ENCODE measurements at regions not wholly inside any gene's neighbourhood (a gene's known extent, or its start where the extent isn't known, plus 50 kb on each side); places are given as distances from the start of the nearest gene placed in this dataset.

- no peak for DNase-seq (ENCODE audit: low spot score)
- Histone ChIP-seq H3K27me3 (replicated peaks; ENCODE audit: insufficient read depth) (no peaks in the 10 kb centered on the region), H3K27ac (peak overlapping the region; percentile 55 to 60)
These were observed 1249.3 kb downstream of the BRD1 start for GRCh38 chr22:48578138-48579042.

DNA sequence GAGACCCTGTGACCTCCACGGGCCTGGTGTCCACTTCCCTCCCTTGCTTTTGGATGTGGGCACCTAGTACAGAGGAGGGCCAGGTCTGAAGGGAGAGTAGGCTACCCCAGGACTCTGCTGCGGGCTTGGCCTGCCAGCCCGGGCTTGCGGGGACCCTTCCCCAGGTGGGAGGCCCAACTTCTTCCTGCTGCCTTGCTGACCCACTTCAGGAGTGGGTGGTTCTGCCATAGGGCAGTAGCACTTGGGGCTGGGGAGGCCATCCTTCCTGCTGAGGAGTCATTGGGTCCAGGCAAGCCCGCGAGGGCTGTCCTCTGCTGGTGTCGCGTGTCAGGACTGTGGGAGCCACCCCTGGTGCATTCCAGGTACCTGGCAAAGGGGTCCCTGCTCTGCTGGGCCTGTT is 1250.0 kb downstream of the BRD1 start:
- Histone ChIP-seq H3K4me1 (ENCODE audit: control insufficient read depth in 1 of 2, low read depth in 2 of 2) (peaks cover 3 to 42% of the 10 kb centered on the region in 2 donors), H3K4me3 (no peak overlapping the region), H3K36me3 (no peaks in the 10 kb centered on the region), H3K27ac (no peak overlapping the region), H3K27me3 (replicated peaks; ENCODE audit: insufficient read depth) (no peaks in the 10 kb centered on the region), H3K9me3 (no peaks in the 10 kb centered on the region)
- DNase-seq (ENCODE audit: low spot score) (no peak), ATAC-seq (ENCODE audit: insufficient number of reproducible peaks, low FRiP score, low read depth) (no peak)
- TF ChIP-seq, protein P1, sequence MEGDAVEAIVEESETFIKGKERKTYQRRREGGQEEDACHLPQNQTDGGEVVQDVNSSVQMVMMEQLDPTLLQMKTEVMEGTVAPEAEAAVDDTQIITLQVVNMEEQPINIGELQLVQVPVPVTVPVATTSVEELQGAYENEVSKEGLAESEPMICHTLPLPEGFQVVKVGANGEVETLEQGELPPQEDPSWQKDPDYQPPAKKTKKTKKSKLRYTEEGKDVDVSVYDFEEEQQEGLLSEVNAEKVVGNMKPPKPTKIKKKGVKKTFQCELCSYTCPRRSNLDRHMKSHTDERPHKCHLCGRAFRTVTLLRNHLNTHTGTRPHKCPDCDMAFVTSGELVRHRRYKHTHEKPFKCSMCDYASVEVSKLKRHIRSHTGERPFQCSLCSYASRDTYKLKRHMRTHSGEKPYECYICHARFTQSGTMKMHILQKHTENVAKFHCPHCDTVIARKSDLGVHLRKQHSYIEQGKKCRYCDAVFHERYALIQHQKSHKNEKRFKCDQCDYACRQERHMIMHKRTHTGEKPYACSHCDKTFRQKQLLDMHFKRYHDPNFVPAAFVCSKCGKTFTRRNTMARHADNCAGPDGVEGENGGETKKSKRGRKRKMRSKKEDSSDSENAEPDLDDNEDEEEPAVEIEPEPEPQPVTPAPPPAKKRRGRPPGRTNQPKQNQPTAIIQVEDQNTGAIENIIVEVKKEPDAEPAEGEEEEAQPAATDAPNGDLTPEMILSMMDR (IDR thresholded peaks at IDR 0.05): no peak

More at GRCh38 chr22:48578138-48579042, 1249.3 kb downstream of the BRD1 start:
- Histone ChIP-seq H3K4me3 (no peak overlapping the region), H3K9me3 (no peaks in the 10 kb centered on the region), H3K36me3 (no peaks in the 10 kb centered on the region), H3K4me1 (ENCODE audit: control insufficient read depth in 1 of 2, low read depth in 2 of 2) (peaks cover 3 to 42% of the 10 kb centered on the region in 2 donors)
- TF ChIP-seq, protein P1 (IDR thresholded peaks at IDR 0.05): no peak
- ATAC-seq (ENCODE audit: insufficient number of reproducible peaks, low FRiP score, low read depth): no peak

- Histone ChIP-seq H3K4me3 (peak overlapping the region; percentile 72), H3K36me3 (no peaks in the 10 kb centered on the region), H3K4me1 (ENCODE audit: control insufficient read depth in 1 of 2, low read depth in 2 of 2) (peaks cover 3 to 42% of the 10 kb centered on the region in 2 donors), H3K27me3 (replicated peaks; ENCODE audit: insufficient read depth) (no peaks in the 10 kb centered on the region), H3K27ac (peak overlapping the region in 1 of 2 donors; percentile 21), H3K9me3 (no peaks in the 10 kb centered on the region)
- TF ChIP-seq, protein P1 (IDR thresholded peaks at IDR 0.05): no peak
- ATAC-seq (ENCODE audit: insufficient number of reproducible peaks, low FRiP score, low read depth): no peak
- DNase-seq (ENCODE audit: low spot score): no peak
These were observed 1250.5 kb downstream of the BRD1 start for GRCh38 chr22:48577014-48577690.

DNA sequence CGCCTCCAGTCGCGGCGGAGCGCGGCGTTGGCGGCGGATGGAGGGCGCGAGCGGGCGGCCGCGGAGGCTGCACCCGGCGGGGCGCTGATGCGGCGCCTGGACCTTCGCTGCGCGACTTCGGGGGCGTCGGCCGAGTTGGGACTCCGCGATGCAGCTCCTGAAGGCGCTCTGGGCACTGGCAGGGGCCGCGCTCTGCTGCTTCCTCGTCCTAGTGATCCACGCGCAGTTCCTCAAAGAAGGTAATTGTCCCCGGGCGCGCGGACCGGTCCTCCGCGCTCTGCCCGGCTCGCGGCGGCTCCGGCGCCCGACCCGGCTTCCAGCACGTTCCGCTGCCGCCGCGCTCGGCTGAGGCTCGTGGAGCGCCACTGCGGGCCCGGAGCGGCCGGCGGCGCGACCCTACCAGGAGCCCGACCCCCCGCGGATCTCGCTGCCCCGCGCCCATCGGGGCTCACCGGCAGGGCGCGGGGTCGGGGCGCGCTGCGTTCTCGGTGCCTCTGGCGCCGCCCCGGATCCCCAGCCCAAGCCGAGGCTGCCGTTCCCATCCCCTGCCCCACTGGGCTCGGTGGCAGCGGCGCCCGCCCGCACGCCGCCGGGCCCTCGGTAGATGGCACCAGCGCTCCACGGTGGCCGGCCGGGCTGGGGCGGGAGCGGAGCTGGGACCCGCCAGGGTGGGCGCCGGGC is 1251.2 kb downstream of the BRD1 start:
- H3K27ac ChIP-seq: peak overlapping the region in 1 of 2 donors; percentile 21
- H3K4me3 ChIP-seq: peak overlapping the region; percentile 72
- TF ChIP-seq, protein P1 (IDR thresholded peaks at IDR 0.05): peak; percentile 51
- H3K4me1 ChIP-seq (ENCODE audit: control insufficient read depth in 1 of 2, low read depth in 2 of 2): peaks cover 3 to 42% of the 10 kb centered on the region in 2 donors
- no peak for DNase-seq (ENCODE audit: low spot score)
- no peaks in the 10 kb centered on the region for H3K27me3 ChIP-seq (replicated peaks; ENCODE audit: insufficient read depth)
- no peaks in the 10 kb centered on the region for H3K9me3 ChIP-seq
- H3K36me3 ChIP-seq: no peaks in the 10 kb centered on the region
- ATAC-seq (ENCODE audit: insufficient number of reproducible peaks, low FRiP score, low read depth): no peak
